ENCODE measurements at regions not wholly inside any gene's neighbourhood (a gene's known extent, or its start where the extent isn't known, plus 50 kb on each side); places are given as distances from the start of the nearest gene placed in this dataset.

DNA sequence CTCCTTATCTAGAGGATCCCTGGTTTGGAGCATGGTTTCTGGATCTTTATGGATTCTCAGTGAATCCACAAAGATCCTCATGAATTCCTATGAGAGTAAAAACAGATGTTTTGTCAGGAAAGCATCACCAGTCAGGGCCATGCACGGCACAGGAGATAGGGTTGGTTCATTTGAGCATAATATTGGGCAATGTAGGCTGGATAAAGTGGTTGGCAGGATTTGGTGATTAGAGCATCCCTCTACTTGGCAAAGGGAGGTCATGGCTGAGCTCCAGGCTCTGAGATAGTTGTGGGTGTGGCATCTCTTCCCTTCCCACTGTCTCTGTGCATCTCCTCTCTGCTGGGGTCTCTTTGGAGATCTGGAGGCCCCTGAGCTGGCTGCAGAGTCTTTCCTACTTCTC is 149.8 kb downstream of the DACT1 start:
- H3K4me3 ChIP-seq (ENCODE audit: control insufficient read depth in 2 of 3, extremely low read depth in 1 of 3, insufficient read depth in 2 of 3, low read depth in 1 of 3, low read length in 3 of 3): no peak overlapping the region
- FAIRE-seq: no peak
- peaks cover 7% of the 10 kb centered on the region for H3K27me3 ChIP-seq (ENCODE audit: control insufficient read depth, extremely low read depth, insufficient read depth, low read length)

DNA sequence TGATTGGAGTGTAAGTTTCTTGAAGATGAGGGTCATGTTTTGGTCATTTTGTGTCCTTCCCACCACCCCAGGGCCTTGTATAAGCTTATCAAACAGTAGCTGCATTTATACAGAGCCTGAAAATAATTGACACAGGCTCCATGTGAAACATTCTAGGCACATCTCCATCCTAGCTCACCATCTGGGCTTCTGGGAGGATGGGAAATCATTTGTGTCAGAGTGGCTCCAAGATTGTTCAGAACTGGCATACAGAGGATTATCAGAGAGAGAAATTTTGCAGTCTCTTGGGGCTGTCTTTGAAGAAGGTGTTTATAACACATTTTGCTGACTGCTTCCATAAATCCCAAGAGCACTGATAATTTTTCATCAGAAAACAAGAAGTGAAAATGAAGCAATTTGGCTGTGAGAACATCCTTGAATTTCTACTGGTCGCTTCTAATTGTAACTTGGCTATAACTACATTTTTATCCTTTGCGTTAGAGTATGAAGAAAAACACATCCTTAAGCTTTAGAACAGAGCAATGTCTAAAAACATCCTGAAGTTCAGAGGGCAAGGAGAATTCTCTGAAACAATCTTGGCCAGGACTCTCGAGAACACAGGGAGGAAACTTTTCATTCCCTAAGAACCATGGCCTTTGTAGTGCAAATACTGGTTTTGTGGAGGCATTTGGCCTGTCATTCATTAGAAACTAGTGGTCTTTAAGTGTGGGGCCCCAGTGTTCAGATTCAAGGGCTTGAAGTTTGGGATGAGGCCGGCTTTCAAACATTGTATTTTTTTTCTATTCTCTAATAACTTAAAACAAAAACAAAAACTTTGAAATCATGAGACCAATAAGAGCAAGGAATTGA is 151.1 kb downstream of the DACT1 start:
- Histone ChIP-seq H4K20me1 (ENCODE audit: control insufficient read depth, extremely low read depth, insufficient read depth, low read length) (no peaks in the 10 kb centered on the region), H3K4me1 (ENCODE audit: control insufficient read depth, extremely low read depth, insufficient read depth, low read length) (no peaks in the 10 kb centered on the region), H3K9me1 (ENCODE audit: control insufficient read depth, extremely low read depth, insufficient read depth, low read length) (no peaks in the 10 kb centered on the region), H3K9ac (ENCODE audit: control insufficient read depth, extremely low read depth, insufficient read depth, low read length) (no peak overlapping the region), H3K9me3 (ENCODE audit: control insufficient read depth, low read depth, low read length) (no peaks in the 10 kb centered on the region), H3K27ac (ENCODE audit: control insufficient read depth, insufficient read depth, low read length) (no peak overlapping the region), H3K27me3 (ENCODE audit: control insufficient read depth, extremely low read depth, insufficient read depth, low read length) (peaks cover 7% of the 10 kb centered on the region), H3K4me3 (ENCODE audit: control insufficient read depth in 2 of 3, extremely low read depth in 1 of 3, insufficient read depth in 2 of 3, low read depth in 1 of 3, low read length in 3 of 3) (no peak overlapping the region), H2AFZ (ENCODE audit: control insufficient read depth, low read length) (no peak overlapping the region), H3K36me3 (ENCODE audit: control insufficient read depth in 2 of 2, extremely low read depth in 1 of 2, insufficient read depth in 2 of 2, low read length in 2 of 2) (no peaks in the 10 kb centered on the region), H3K79me2 (ENCODE audit: control insufficient read depth, insufficient read depth, low read length) (no peaks in the 10 kb centered on the region), H3K4me2 (ENCODE audit: control insufficient read depth, extremely low read depth, insufficient read depth, low read depth, low read length) (no peak overlapping the region)
- TF ChIP-seq EZH2 (IDR thresholded peaks at IDR 0.05; ENCODE audit: low read length): no peak
- TF ChIP-seq, protein P1, sequence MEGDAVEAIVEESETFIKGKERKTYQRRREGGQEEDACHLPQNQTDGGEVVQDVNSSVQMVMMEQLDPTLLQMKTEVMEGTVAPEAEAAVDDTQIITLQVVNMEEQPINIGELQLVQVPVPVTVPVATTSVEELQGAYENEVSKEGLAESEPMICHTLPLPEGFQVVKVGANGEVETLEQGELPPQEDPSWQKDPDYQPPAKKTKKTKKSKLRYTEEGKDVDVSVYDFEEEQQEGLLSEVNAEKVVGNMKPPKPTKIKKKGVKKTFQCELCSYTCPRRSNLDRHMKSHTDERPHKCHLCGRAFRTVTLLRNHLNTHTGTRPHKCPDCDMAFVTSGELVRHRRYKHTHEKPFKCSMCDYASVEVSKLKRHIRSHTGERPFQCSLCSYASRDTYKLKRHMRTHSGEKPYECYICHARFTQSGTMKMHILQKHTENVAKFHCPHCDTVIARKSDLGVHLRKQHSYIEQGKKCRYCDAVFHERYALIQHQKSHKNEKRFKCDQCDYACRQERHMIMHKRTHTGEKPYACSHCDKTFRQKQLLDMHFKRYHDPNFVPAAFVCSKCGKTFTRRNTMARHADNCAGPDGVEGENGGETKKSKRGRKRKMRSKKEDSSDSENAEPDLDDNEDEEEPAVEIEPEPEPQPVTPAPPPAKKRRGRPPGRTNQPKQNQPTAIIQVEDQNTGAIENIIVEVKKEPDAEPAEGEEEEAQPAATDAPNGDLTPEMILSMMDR (optimal IDR thresholded peaks at IDR 0.05 in 1 of 3, IDR thresholded peaks at IDR 0.05 in 1 of 3, conservative IDR thresholded peaks at IDR 0.05 in 1 of 3; ENCODE audit: extremely low read depth in 1 of 3, insufficient read depth in 2 of 3, low read length in 3 of 3): no peak
- dilution Hi-C loops (cut with MboI; ENCODE audit: extremely low pct_ligation_motif_present, low sequenced_read_pairs): no loop called here
- DNase-seq (ENCODE audit: low read depth, low spot score) (no peak), FAIRE-seq (no peak)

More for the DNA sequence above, 149.8 kb downstream of the DACT1 start:
- Histone ChIP-seq H3K9ac (ENCODE audit: control insufficient read depth, extremely low read depth, insufficient read depth, low read length) (no peak overlapping the region), H3K79me2 (ENCODE audit: control insufficient read depth, insufficient read depth, low read length) (no peaks in the 10 kb centered on the region), H3K9me1 (ENCODE audit: control insufficient read depth, extremely low read depth, insufficient read depth, low read length) (no peaks in the 10 kb centered on the region), H4K20me1 (ENCODE audit: control insufficient read depth, extremely low read depth, insufficient read depth, low read length) (no peaks in the 10 kb centered on the region), H3K4me1 (ENCODE audit: control insufficient read depth, extremely low read depth, insufficient read depth, low read length) (no peaks in the 10 kb centered on the region), H3K36me3 (ENCODE audit: control insufficient read depth in 2 of 2, extremely low read depth in 1 of 2, insufficient read depth in 2 of 2, low read length in 2 of 2) (no peaks in the 10 kb centered on the region), H3K9me3 (ENCODE audit: control insufficient read depth, low read depth, low read length) (no peaks in the 10 kb centered on the region), H3K4me2 (ENCODE audit: control insufficient read depth, extremely low read depth, insufficient read depth, low read depth, low read length) (no peak overlapping the region), H2AFZ (ENCODE audit: control insufficient read depth, low read length) (no peak overlapping the region), H3K27ac (ENCODE audit: control insufficient read depth, insufficient read depth, low read length) (no peak overlapping the region)
- dilution Hi-C loops (cut with MboI; ENCODE audit: extremely low pct_ligation_motif_present, low sequenced_read_pairs): no loop called here
- TF ChIP-seq, protein P1 (optimal IDR thresholded peaks at IDR 0.05 in 1 of 3, IDR thresholded peaks at IDR 0.05 in 1 of 3, conservative IDR thresholded peaks at IDR 0.05 in 1 of 3; ENCODE audit: extremely low read depth in 1 of 3, insufficient read depth in 2 of 3, low read length in 3 of 3): no peak
- DNase-seq (ENCODE audit: low read depth, low spot score): no peak

Data from keratinocyte (primary cell).